Sigmoid colon (tissue), 6 donors: ENCODE measurements at regions not wholly inside any gene's neighbourhood (a gene's known extent, or its start where the extent isn't known, plus 50 kb on each side); places are given as distances from the start of the nearest gene placed in this dataset.

Experiments
- DNase-seq: peaks from one replicate; pipeline ENCODE4 v3.0.0-alpha.2; 2019
- H3K27ac ChIP-seq, 4 donors: fragments of 200-600 bp; sonication (generic); one replicate each; pipeline ENCODE4 v1.5.1; 2016 to 2019; ENCODE audit warnings: mild to moderate bottlenecking in 1 of 4
- H3K27me3 ChIP-seq, 3 donors: fragments of 200-600 bp; sonication (generic); one replicate each; pipeline ENCODE4 v1.5.1; 2019; ENCODE audit warnings: mild to moderate bottlenecking in 1 of 3
- H3K36me3 ChIP-seq, 4 donors: fragments of 200-600 bp; sonication (generic); one replicate each; pipeline ENCODE4 v1.5.1; 2016 to 2019
- H3K4me1 ChIP-seq, 4 donors: fragments of 200-600 bp; sonication (generic); one replicate each; pipeline ENCODE4 v1.5.1; 2017 to 2019
- H3K4me3 ChIP-seq, 4 donors: fragments of 200-600 bp; sonication (generic); one replicate each; pipeline ENCODE4 v1.5.1; 2017 to 2019; ENCODE audit warnings: mild to moderate bottlenecking in 2 of 4, moderate library complexity in 1 of 4
- H3K9me3 ChIP-seq, 4 donors: fragments of 200-600 bp in 3 of 4; sonication (generic) in 3 of 4; one replicate each; pipeline versions ENCODE4 v1.5.1 to v1.6.1; 2013 to 2019
- CTCF ChIP-seq, 4 experiments: fragments of 450-650 bp in 3 of 4; fragments of 200-600 bp in 1 of 4; IDR thresholded peaks; one replicate each; pipeline ENCODE4 v1.5.1; 2016 to 2019; ENCODE audit warnings: antibody characterized with exemption in 4 of 4, mild to moderate bottlenecking in 3 of 4, moderate library complexity in 2 of 4
- EP300 ChIP-seq, 4 donors: sonication (generic); formaldehyde crosslinking; IDR thresholded peaks; one replicate each; pipeline ENCODE4 v1.6.1; 2017; ENCODE audit warnings: antibody characterized with exemption in 4 of 4
- POLR2A ChIP-seq, 2 donors: fragments of 450-650 bp; IDR thresholded peaks; one replicate each; pipeline ENCODE4 v1.6.1; 2016; ENCODE audit warnings: antibody characterized with exemption in 2 of 2, mild to moderate bottlenecking in 2 of 2, moderate library complexity in 2 of 2
- POLR2AphosphoS5 ChIP-seq, 4 donors: sonication (generic); formaldehyde crosslinking; IDR thresholded peaks; one replicate each; pipeline ENCODE4 v1.6.1; 2017; ENCODE audit warnings: antibody characterized with exemption in 4 of 4
- WGBS, 2 donors: extraction: QIAGEN DNeasy Blood & Tissue Kit; methylation state at CpG; one replicate each; pipeline ENCODE4 v1.1.7; 2013; 5-methylcytosine and 5-hydroxymethylcytosine counted together
- intact Hi-C: fragments of 100-400 bp; cut with DNase I; formaldehyde crosslinking; loops from one replicate; pipeline ENCODE4 v1.15.1; 2023
- donor health status: healthy with polysubstance abuse.
- donor health status: healthy.

GRCh38 chr11:113549611-113550578 lies 74.7 kb upstream of the DRD2 start:
- Histone ChIP-seq H3K27me3 (no peaks in the 10 kb centered on the region), H3K4me1 (peaks cover 0 to 24% (median 18%) of the 10 kb centered on the region in 4 donors), H3K4me3 (no peak overlapping the region), H3K27ac (no peak overlapping the region), H3K9me3 (no peaks in the 10 kb centered on the region), H3K36me3 (no peaks in the 10 kb centered on the region)
- TF ChIP-seq POLR2A (IDR thresholded peaks at IDR 0.05) (no peak), CTCF (IDR thresholded peaks at IDR 0.05) (no peak)
- intact Hi-C loops, result no loop called here
- 73 to 82% methylated on average over 6 of the region's 6 CpGs for WGBS, 2 donors
- DNase-seq, result no peak

- no peak overlapping the region for H3K4me3 ChIP-seq
- intact Hi-C loops, result no loop called here
- H3K36me3 ChIP-seq, result no peaks in the 10 kb centered on the region
- H3K9me3 ChIP-seq, result no peaks in the 10 kb centered on the region
- H3K27ac ChIP-seq, result no peak overlapping the region
- H3K4me1 ChIP-seq, result peaks cover 0 to 16% (median 14%) of the 10 kb centered on the region in 4 donors
- H3K27me3 ChIP-seq, result no peaks in the 10 kb centered on the region
- 89 to 91% methylated on average over 3 of the region's 3 CpGs for WGBS, 2 donors
- TF ChIP-seq EP300 (IDR thresholded peaks at IDR 0.05), result no peak
- TF ChIP-seq POLR2A (IDR thresholded peaks at IDR 0.05), result no peak
- no peak for TF ChIP-seq CTCF (IDR thresholded peaks at IDR 0.05)
- TF ChIP-seq POLR2AphosphoS5 (IDR thresholded peaks at IDR 0.05), result no peak
- no peak for DNase-seq
These were observed 73.9 kb upstream of the DRD2 start for GRCh38 chr11:113549061-113549460.

- WGBS, 2 donors, result 56 to 89% methylated on average over 4 of the region's 4 CpGs
- peaks cover 0 to 3% (median under 1%) of the 10 kb centered on the region in 4 donors for H3K4me1 ChIP-seq
- no peaks in the 10 kb centered on the region for H3K27me3 ChIP-seq
- no peak overlapping the region for H3K27ac ChIP-seq
- intact Hi-C loops, result no loop called here
- H3K36me3 ChIP-seq, result no peaks in the 10 kb centered on the region
- no peaks in the 10 kb centered on the region for H3K9me3 ChIP-seq
- no peak for TF ChIP-seq POLR2A (IDR thresholded peaks at IDR 0.05)
- TF ChIP-seq CTCF (IDR thresholded peaks at IDR 0.05), result no peak
- TF ChIP-seq POLR2AphosphoS5 (IDR thresholded peaks at IDR 0.05), result no peak
- DNase-seq, result no peak
- H3K4me3 ChIP-seq, result no peak overlapping the region
These were observed 72.5 kb upstream of the DRD2 start for GRCh38 chr11:113547739-113548138.

GRCh38 chr11:113546757-113547507 lies 71.7 kb upstream of the DRD2 start:
- Histone ChIP-seq H3K27ac (no peak overlapping the region), H3K4me3 (no peak overlapping the region), H3K9me3 (no peaks in the 10 kb centered on the region), H3K36me3 (no peaks in the 10 kb centered on the region), H3K4me1 (no peaks in the 10 kb centered on the region), H3K27me3 (no peaks in the 10 kb centered on the region)
- TF ChIP-seq EP300 (IDR thresholded peaks at IDR 0.05), result no peak
- no peak for TF ChIP-seq POLR2AphosphoS5 (IDR thresholded peaks at IDR 0.05)
- TF ChIP-seq POLR2A (IDR thresholded peaks at IDR 0.05), result no peak
- WGBS, 2 donors, result 78 to 83% methylated on average over 5 of the region's 5 CpGs
- no peak for DNase-seq
- intact Hi-C loops, result no loop called here

- Histone ChIP-seq H3K4me3 (no peak overlapping the region), H3K4me1 (no peaks in the 10 kb centered on the region), H3K36me3 (no peaks in the 10 kb centered on the region), H3K9me3 (no peaks in the 10 kb centered on the region), H3K27ac (no peak overlapping the region), H3K27me3 (no peaks in the 10 kb centered on the region)
- no peak for DNase-seq
- intact Hi-C loops, result no loop called here
- TF ChIP-seq POLR2A (IDR thresholded peaks at IDR 0.05) (no peak), EP300 (IDR thresholded peaks at IDR 0.05) (no peak), POLR2AphosphoS5 (IDR thresholded peaks at IDR 0.05) (no peak), CTCF (IDR thresholded peaks at IDR 0.05) (no peak)
- 96 to 98% methylated on average over 2 of the region's 2 CpGs for WGBS, 2 donors
These were observed 67.2 kb upstream of the DRD2 start for GRCh38 chr11:113542420-113542819.
